GM23338 (cell line): ENCODE measurements at regions not wholly inside any gene's neighbourhood (a gene's known extent, or its start where the extent isn't known, plus 50 kb on each side); places are given as distances from the start of the nearest gene placed in this dataset.

Experiments
- ATAC-seq: fragments of 200-7000 bp; cut with Tn5 transposase; 3 replicates; pipeline ENCODE4 v1.9.1; 2020
- DNase-seq: peaks from one replicate; pipeline ENCODE4 v3.0.0-alpha.2; 2015; ENCODE audit warnings: low spot score
- H2AFZ ChIP-seq: fragments of 200-600 bp; sonication (generic); 2 replicates; pipeline ENCODE4 v1.8.0; 2016; ENCODE audit warnings: antibody characterized with exemption, mild to moderate bottlenecking, moderate library complexity
- H3F3A ChIP-seq: fragments of 200-600 bp; sonication (generic); replicated peaks from 2 replicates; pipeline ENCODE4 v1.8.0; 2017; ENCODE audit warnings: antibody characterized with exemption, mixed run types, low read depth
- H3K27ac ChIP-seq: fragments of 200-600 bp; sonication (generic); 2 replicates; pipeline ENCODE4 v1.6.1; 2016; ENCODE audit warnings: low read depth
- H3K27me3 ChIP-seq: fragments of 200-600 bp; sonication (generic); 2 replicates; pipeline ENCODE4 v1.8.0; 2016; ENCODE audit warnings: mild to moderate bottlenecking, mixed run types, moderate library complexity; ENCODE audit not compliant: insufficient read depth
- H3K36me3 ChIP-seq: fragments of 200-600 bp; sonication (generic); 2 replicates; pipeline ENCODE4 v1.8.0; 2016; ENCODE audit warnings: mild to moderate bottlenecking; ENCODE audit not compliant: insufficient read depth
- H3K4me1 ChIP-seq: fragments of 200-600 bp; sonication (generic); 2 replicates; pipeline ENCODE4 v1.8.0; 2016; ENCODE audit warnings: mild to moderate bottlenecking, moderate library complexity; ENCODE audit not compliant: insufficient read depth
- H3K4me2 ChIP-seq: fragments of 200-600 bp; sonication (generic); 2 replicates; pipeline ENCODE4 v1.7.1; 2017; ENCODE audit warnings: mixed run types
- H3K4me3 ChIP-seq: fragments of 200-600 bp; sonication (generic); 2 replicates; pipeline ENCODE4 v1.6.1; 2016; ENCODE audit warnings: mixed run types
- H3K79me2 ChIP-seq: fragments of 200-600 bp; sonication (generic); replicated peaks from 2 replicates; pipeline ENCODE4 v1.8.0; 2017; ENCODE audit warnings: mild to moderate bottlenecking; ENCODE audit not compliant: insufficient read depth
- H3K9me2 ChIP-seq: fragments of 200-600 bp; sonication (generic); 2 replicates; pipeline ENCODE4 v1.8.0; 2017; ENCODE audit not compliant: insufficient read depth
- H4K20me1 ChIP-seq: fragments of 200-600 bp; sonication (generic); replicated peaks from 2 replicates; pipeline ENCODE4 v1.8.0; 2017; ENCODE audit warnings: mild to moderate bottlenecking; ENCODE audit not compliant: insufficient read depth
- H3K27ac Mint-ChIP-seq: 2 replicates; pipeline ENCODE4 v1.8.0; 2020; ENCODE audit warnings: inconsistent platforms, mild to moderate bottlenecking, moderate library complexity, mixed read lengths
- H3K27me3 Mint-ChIP-seq: 3 replicates; pipeline ENCODE4 v1.8.0; 2022; ENCODE audit warnings: low read depth, mild to moderate bottlenecking, moderate library complexity, mixed read lengths, inconsistent platforms; ENCODE audit not compliant: insufficient read depth, poor library complexity
- H3K36me3 Mint-ChIP-seq: 3 replicates; pipeline ENCODE4 v1.8.0; 2021; ENCODE audit warnings: low read depth, mild to moderate bottlenecking, inconsistent platforms, moderate library complexity, mixed read lengths
- H3K4me1 Mint-ChIP-seq: 3 replicates; pipeline ENCODE4 v1.8.0; 2020; ENCODE audit warnings: mild to moderate bottlenecking, inconsistent platforms, mixed read lengths
- H3K4me3 Mint-ChIP-seq: 3 replicates; pipeline ENCODE4 v1.8.0; 2021; ENCODE audit warnings: moderate library complexity, mild to moderate bottlenecking, inconsistent platforms, mixed read lengths
- H3K9me3 Mint-ChIP-seq: 3 replicates; pipeline ENCODE4 v1.8.0; 2020; ENCODE audit warnings: moderate library complexity, mild to moderate bottlenecking, inconsistent platforms, mixed read lengths
- CREB1 ChIP-seq: fragments of 250-450 bp; sonication (Bioruptor Pico); IDR thresholded peaks from 2 replicates; pipeline ENCODE4 v1.5.0; 2020; ENCODE audit warnings: low read depth, mild to moderate bottlenecking, moderate library complexity
- CTCF ChIP-seq, 2 experiments: fragments of 200-600 bp in 1 of 2; sonication (generic) in 1 of 2; conservative IDR thresholded peaks; 2 replicates each; pipeline versions ENCODE4 v1.5.1 to v1.6.1; 2016 to 2017; ENCODE audit warnings: antibody characterized with exemption in 2 of 2, low read depth in 2 of 2, mild to moderate bottlenecking in 2 of 2, moderate library complexity in 1 of 2
- EZH2phosphoT487 ChIP-seq: fragments of 200-600 bp; sonication (generic); IDR thresholded peaks from one replicate; pipeline ENCODE4 v1.8.1; 2018; ENCODE audit warnings: antibody characterized with exemption; ENCODE audit not compliant: unreplicated experiment
- JUNB ChIP-seq: IDR thresholded peaks from one replicate; pipeline ENCODE4 v1.6.1; 2016; ENCODE audit warnings: antibody characterized with exemption; ENCODE audit not compliant: unreplicated experiment
- NANOG ChIP-seq: IDR thresholded peaks from 2 replicates; pipeline ENCODE4 v1.6.1; 2016; ENCODE audit warnings: antibody characterized with exemption, borderline replicate concordance
- ZNF114 ChIP-seq: fragments of 250-450 bp; sonication (Bioruptor Pico); IDR thresholded peaks from 2 replicates; pipeline ENCODE4 v1.5.0; 2020; ENCODE audit warnings: mild to moderate bottlenecking, moderate library complexity
- ZNF331 ChIP-seq: fragments of 250-450 bp; sonication (Bioruptor Pico); IDR thresholded peaks from 2 replicates; pipeline ENCODE4 v1.5.0; 2020; ENCODE audit warnings: low read depth, mild to moderate bottlenecking, moderate library complexity
- ZNF462 ChIP-seq: fragments of 250-450 bp; sonication (Bioruptor Pico); IDR thresholded peaks from 2 replicates; pipeline ENCODE4 v1.5.0; 2020; ENCODE audit warnings: mild to moderate bottlenecking, moderate library complexity

- Mint-ChIP-seq H3K36me3 (peaks cover 29% of the 10 kb centered on the region), H3K4me1 (peaks cover 15% of the 10 kb centered on the region), H3K27ac (no peak overlapping the region), H3K27me3 (peaks cover 1% of the 10 kb centered on the region), H3K9me3 (peaks cover 26% of the 10 kb centered on the region), H3K4me3 (no peak overlapping the region)
- Histone ChIP-seq H3K9me2 (peaks cover 12% of the 10 kb centered on the region), H3K27me3 (no peaks in the 10 kb centered on the region), H3F3A (no peaks in the 10 kb centered on the region), H2AFZ (no peak overlapping the region), H3K4me2 (no peak overlapping the region), H4K20me1 (no peaks in the 10 kb centered on the region), H3K4me3 (no peak overlapping the region), H3K36me3 (no peaks in the 10 kb centered on the region; the same call in 1 of the 2 replicates), H3K4me1 (peaks cover 6% of the 10 kb centered on the region), H3K27ac (no peak overlapping the region), H3K79me2 (no peaks in the 10 kb centered on the region)
- DNase-seq (no peak), ATAC-seq (no peak)
- TF ChIP-seq CREB1 (CRISPR knock-in tag) = no peak
- TF ChIP-seq ZNF114 (CRISPR knock-in tag) = no peak
Measured at GRCh38 chr6:68141190-68141589, 493.9 kb upstream of the ADGRB3 start.

- peak overlapping the region; percentile 11; the same call in 1 of the 2 replicates for H3K4me2 ChIP-seq
- TF ChIP-seq JUNB (no peak), NANOG (no peak), EZH2phosphoT487 (no peak), CTCF (conservative IDR thresholded peaks at IDR 0.05; ENCODE audit: low read depth in 2 of 2) (no peak), ZNF462 (CRISPR knock-in tag) (peak; percentile 91), ZNF331 (CRISPR knock-in tag) (no peak)
- no peak overlapping the region for H3K27ac ChIP-seq
- no peaks in the 10 kb centered on the region for H3F3A ChIP-seq
- H3K4me3 ChIP-seq = no peak overlapping the region
- H3K27me3 ChIP-seq = no peaks in the 10 kb centered on the region
- H3K79me2 ChIP-seq = no peaks in the 10 kb centered on the region
- Mint-ChIP-seq H3K4me1 (peaks cover 15% of the 10 kb centered on the region), H3K36me3 (peaks cover 32% of the 10 kb centered on the region), H3K9me3 (peaks cover 26% of the 10 kb centered on the region), H3K27ac (peak overlapping the region; percentile 86; the same call in 1 of the 2 replicates), H3K27me3 (peaks cover 1% of the 10 kb centered on the region), H3K4me3 (no peak overlapping the region)
- peaks cover 6% of the 10 kb centered on the region for H3K4me1 ChIP-seq
- ATAC-seq (peak; percentile 98), DNase-seq (peak; percentile 54)
- H4K20me1 ChIP-seq = no peaks in the 10 kb centered on the region
- peaks cover 8% of the 10 kb centered on the region for H3K9me2 ChIP-seq
- no peaks in the 10 kb centered on the region; the same call in 1 of the 2 replicates for H3K36me3 ChIP-seq
- H2AFZ ChIP-seq = no peak overlapping the region
Measured at GRCh38 chr6:68139130-68139529, 496.0 kb upstream of the ADGRB3 start.
